Panc1 (cell line): ENCODE measurements at regions not wholly inside any gene's neighbourhood (a gene's known extent, or its start where the extent isn't known, plus 50 kb on each side); places are given as distances from the start of the nearest gene placed in this dataset.

ENCODE experiments used
- POLR2AphosphoS5 ChIP-seq: IDR thresholded peaks from 2 replicates; pipeline ENCODE4 v1.6.1; 2012; ENCODE audit warnings: mild to moderate bottlenecking, low read depth, low read length, moderate library complexity
- SIN3A ChIP-seq: IDR thresholded peaks from 2 replicates; pipeline ENCODE4 v1.6.1; 2012; ENCODE audit warnings: low read depth, mild to moderate bottlenecking, low read length, moderate library complexity, borderline replicate concordance; ENCODE audit not compliant: insufficient read depth
- TF ChIP-seq, protein P1 (sequence below): fragments of 450-650 bp; IDR thresholded peaks from 2 replicates; pipeline ENCODE4 v1.5.1; 2017; ENCODE audit warnings: mild to moderate bottlenecking

- TF ChIP-seq, protein P1, sequence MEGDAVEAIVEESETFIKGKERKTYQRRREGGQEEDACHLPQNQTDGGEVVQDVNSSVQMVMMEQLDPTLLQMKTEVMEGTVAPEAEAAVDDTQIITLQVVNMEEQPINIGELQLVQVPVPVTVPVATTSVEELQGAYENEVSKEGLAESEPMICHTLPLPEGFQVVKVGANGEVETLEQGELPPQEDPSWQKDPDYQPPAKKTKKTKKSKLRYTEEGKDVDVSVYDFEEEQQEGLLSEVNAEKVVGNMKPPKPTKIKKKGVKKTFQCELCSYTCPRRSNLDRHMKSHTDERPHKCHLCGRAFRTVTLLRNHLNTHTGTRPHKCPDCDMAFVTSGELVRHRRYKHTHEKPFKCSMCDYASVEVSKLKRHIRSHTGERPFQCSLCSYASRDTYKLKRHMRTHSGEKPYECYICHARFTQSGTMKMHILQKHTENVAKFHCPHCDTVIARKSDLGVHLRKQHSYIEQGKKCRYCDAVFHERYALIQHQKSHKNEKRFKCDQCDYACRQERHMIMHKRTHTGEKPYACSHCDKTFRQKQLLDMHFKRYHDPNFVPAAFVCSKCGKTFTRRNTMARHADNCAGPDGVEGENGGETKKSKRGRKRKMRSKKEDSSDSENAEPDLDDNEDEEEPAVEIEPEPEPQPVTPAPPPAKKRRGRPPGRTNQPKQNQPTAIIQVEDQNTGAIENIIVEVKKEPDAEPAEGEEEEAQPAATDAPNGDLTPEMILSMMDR, result no peak
- TF ChIP-seq SIN3A (no peak), POLR2AphosphoS5 (no peak)
Measured at GRCh38 chr10:111384556-111384955, 307.7 kb downstream of the ADRA2A start.
